ENCODE measurements at regions not wholly inside any gene's neighbourhood (a gene's known extent, or its start where the extent isn't known, plus 50 kb on each side); places are given as distances from the start of the nearest gene placed in this dataset.

DNA sequence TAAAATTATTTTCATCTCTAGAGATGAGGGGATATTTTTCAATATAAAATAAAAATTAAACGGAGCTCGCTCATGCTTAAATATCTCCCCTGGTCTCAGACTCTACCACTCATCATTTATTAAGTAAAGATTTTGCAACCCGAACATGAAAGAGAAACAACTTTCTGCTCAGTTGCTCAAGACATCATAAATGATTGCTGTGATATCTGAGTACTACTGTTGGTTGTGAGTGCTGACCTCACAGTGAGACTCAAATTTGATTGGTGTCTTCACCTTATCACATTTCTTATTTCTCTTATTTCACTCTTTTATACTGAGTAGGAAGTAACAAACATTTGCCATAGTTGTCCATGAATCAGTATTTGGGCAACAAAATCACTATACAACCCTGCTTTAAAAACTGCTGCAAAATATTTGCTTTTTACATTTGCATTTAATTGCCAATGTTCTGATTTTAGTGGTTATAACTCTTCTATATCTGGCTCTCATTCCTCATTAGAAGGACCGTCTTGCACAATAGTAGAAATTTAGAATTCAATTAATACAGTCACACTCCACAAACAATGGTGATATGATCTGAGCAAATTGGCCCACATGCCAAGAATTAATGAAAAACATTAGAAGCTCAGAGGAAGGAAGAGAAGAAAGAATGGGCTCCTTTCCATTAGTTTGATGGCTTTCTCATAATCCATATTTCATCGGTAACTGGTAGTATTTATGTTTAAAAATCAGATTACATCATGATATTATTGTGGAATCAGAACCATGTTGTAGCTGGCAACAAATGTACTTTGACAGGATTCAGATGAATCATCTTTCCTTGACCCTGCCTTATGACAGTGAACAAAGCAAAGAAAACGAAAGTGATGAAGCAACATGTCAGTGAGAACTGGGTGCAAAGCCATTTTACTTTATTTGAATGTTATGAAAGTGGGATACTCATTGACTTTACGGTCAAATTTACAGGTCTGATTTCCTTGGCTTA is 973.6 kb upstream of the TENM4 start:
- ChIA-PET CTCF (interaction anchor here (1.1 to 3.0 kb wide), 3 partner anchors 9 to 20 kb away, joined by 3 to 7 read pairs (median 3); no protein-coding TSS in a partner anchor), POLR2A (no interaction called here)
- no peak for DNase-seq (ENCODE audit: extremely low spot score)
- TF ChIP-seq, protein P1, sequence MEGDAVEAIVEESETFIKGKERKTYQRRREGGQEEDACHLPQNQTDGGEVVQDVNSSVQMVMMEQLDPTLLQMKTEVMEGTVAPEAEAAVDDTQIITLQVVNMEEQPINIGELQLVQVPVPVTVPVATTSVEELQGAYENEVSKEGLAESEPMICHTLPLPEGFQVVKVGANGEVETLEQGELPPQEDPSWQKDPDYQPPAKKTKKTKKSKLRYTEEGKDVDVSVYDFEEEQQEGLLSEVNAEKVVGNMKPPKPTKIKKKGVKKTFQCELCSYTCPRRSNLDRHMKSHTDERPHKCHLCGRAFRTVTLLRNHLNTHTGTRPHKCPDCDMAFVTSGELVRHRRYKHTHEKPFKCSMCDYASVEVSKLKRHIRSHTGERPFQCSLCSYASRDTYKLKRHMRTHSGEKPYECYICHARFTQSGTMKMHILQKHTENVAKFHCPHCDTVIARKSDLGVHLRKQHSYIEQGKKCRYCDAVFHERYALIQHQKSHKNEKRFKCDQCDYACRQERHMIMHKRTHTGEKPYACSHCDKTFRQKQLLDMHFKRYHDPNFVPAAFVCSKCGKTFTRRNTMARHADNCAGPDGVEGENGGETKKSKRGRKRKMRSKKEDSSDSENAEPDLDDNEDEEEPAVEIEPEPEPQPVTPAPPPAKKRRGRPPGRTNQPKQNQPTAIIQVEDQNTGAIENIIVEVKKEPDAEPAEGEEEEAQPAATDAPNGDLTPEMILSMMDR (IDR thresholded peaks at IDR 0.05; ENCODE audit: control extremely low read depth, extremely low read depth, low read depth, missing control alignments): no peak

DNA sequence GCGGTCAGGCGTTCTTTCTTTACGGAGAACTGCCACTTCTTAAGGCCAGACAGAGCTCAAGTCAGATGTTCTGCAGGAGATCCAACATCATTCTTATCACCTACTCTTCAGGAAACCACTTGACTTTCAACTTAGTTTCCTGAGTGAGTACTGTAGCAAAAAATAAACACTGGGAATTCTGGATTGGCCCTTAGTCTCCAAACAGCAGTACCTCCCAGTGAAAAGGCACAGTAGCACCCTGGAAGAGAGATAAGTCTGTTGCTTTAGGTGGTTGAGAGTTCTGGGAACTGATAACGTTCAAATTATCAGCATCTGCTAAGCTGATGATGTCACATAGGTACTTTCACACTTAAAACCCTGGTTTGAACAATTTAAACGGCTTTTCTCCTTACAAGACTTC is 971.8 kb upstream of the TENM4 start:
- CTCF ChIA-PET: interaction anchor here (1.5 to 3.0 kb wide), 2 partner anchors 11 to 21 kb away, joined by 3 to 7 read pairs; no protein-coding TSS in a partner anchor
- DNase-seq (ENCODE audit: extremely low spot score): no peak
- POLR2A ChIA-PET: no interaction called here
- TF ChIP-seq, protein P1 (IDR thresholded peaks at IDR 0.05; ENCODE audit: control extremely low read depth, extremely low read depth, low read depth, missing control alignments): no peak

DNA sequence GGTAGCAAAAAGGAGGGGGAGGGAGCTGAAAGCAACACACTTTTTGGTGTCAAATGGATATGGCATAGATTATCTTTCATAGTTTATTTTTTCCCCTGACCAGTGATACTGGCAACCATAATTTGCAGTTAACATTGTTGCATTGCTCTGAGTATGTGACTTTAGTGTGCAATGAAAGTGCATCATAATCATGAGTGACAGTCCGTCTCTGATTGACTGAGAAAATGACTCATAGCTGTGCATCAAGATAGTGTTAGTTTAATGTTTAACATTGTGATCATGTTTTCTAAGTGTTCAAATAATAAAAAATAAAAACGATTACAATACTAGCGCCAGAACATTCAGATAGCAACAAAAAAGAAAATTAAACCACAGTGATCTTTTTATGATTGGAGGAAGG is 952.4 kb upstream of the TENM4 start:
- DNase-seq (ENCODE audit: extremely low spot score): no peak
- ChIA-PET POLR2A (no interaction called here), CTCF (interaction anchor here (1.5 kb wide), 1 partner anchor 16 kb away, joined by 3 read pairs; no protein-coding TSS in a partner anchor)
- TF ChIP-seq, protein P1 (IDR thresholded peaks at IDR 0.05; ENCODE audit: control extremely low read depth, extremely low read depth, low read depth, missing control alignments): no peak

DNA sequence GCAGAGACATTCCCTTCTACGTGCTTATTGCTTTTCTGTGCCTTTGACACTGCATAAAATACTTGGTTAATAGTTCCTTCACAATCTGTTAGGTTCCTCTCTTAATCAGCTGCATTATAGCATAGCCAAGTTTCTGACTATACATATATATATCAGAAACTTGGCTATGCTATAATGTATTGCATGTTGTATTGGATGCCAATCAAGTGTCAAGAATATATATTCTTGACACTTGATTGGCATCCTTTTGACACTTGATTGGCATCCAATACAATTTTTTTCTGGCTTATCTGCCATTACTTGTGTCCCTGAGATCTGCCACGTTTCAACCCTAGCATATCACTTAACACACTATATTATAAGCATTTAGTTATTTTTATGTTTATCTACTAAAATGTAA is 949.7 kb upstream of the TENM4 start:
- no peak for DNase-seq (ENCODE audit: extremely low spot score)
- TF ChIP-seq, protein P1 (IDR thresholded peaks at IDR 0.05; ENCODE audit: control extremely low read depth, extremely low read depth, low read depth, missing control alignments): no peak
- ChIA-PET POLR2A (no interaction called here), CTCF (no interaction called here)

DNA sequence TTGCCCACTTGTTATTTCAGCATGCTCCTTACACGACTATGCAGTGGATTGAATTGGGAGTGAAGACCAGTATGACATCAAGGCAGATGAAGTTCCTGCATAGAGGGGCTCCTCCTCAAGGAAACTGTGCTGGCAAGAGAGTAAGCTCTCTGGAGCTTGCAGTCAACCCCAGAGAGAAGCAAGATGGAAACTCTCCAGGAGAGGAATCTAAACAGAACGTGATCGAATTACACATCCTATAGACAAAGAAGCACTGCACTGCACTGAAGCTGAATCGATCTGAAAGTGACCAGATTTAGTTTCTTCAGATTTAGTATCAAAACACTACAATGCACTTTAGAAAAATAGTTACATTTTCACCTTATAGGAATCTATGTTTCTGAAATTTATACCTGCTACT is 947.7 kb upstream of the TENM4 start:
- CTCF ChIA-PET: interaction anchor here (1.1 kb wide), 1 partner anchor 109 kb away, joined by 4 read pairs; no protein-coding TSS in a partner anchor
- DNase-seq (ENCODE audit: extremely low spot score): no peak
- POLR2A ChIA-PET: no interaction called here
- TF ChIP-seq, protein P1 (IDR thresholded peaks at IDR 0.05; ENCODE audit: control extremely low read depth, extremely low read depth, low read depth, missing control alignments): no peak

DNA sequence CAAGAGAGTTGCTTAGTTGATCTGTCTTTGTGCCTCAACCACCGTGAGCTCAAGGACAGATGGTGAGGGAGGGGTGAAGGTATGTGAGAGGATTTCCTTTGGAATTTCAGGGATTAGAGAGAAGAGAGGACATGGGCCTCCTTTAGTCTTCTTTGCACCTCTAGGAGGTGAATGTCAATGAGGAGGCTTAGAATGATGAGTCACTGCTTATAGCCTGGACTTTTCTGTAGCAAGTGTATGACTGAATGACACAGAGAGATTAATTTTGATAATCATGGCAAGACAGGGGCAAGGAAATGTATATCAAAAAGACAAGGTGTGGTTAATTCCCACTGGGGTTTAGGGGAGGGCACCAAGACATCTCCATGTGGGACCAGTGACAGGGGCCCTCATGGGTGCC is 947.3 kb upstream of the TENM4 start:
- no peak for DNase-seq (ENCODE audit: extremely low spot score)
- TF ChIP-seq, protein P1 (IDR thresholded peaks at IDR 0.05; ENCODE audit: control extremely low read depth, extremely low read depth, low read depth, missing control alignments): no peak
- ChIA-PET CTCF (interaction anchor here (1.1 kb wide), 1 partner anchor 108 kb away, joined by 4 read pairs; no protein-coding TSS in a partner anchor), POLR2A (no interaction called here)
